Ishikawa (cell line): ENCODE measurements at regions not wholly inside any gene's neighbourhood (a gene's known extent, or its start where the extent isn't known, plus 50 kb on each side); places are given as distances from the start of the nearest gene placed in this dataset.

Source experiments
- CEBPB ChIP-seq: IDR thresholded peaks from 2 replicates; pipeline ENCODE4 v1.6.1; 2012
- CREB1 ChIP-seq: IDR thresholded peaks from 2 replicates; pipeline ENCODE4 v1.6.1; 2012; ENCODE audit warnings: low read depth
- EGR1 ChIP-seq: IDR thresholded peaks from 2 replicates; pipeline ENCODE4 v1.6.1; 2012
- EP300 ChIP-seq: IDR thresholded peaks from 2 replicates; pipeline ENCODE4 v1.6.1; 2012; ENCODE audit warnings: borderline replicate concordance
- FOXM1 ChIP-seq: IDR thresholded peaks from 2 replicates; pipeline ENCODE4 v1.6.1; 2012; ENCODE audit warnings: low read depth, borderline replicate concordance
- NFIC ChIP-seq: IDR thresholded peaks from 2 replicates; pipeline ENCODE4 v1.6.1; 2012
- RAD21 ChIP-seq: IDR thresholded peaks from 2 replicates; pipeline ENCODE4 v1.6.1; 2012; ENCODE audit warnings: low read depth
- TAF1 ChIP-seq: IDR thresholded peaks from 2 replicates; pipeline ENCODE4 v1.6.1; 2012; ENCODE audit warnings: low read depth, mild to moderate bottlenecking
- TCF12 ChIP-seq: IDR thresholded peaks from 2 replicates; pipeline ENCODE4 v1.6.1; 2012; ENCODE audit warnings: low read depth
- TEAD4 ChIP-seq: IDR thresholded peaks from 2 replicates; pipeline ENCODE4 v1.6.1; 2012
- YY1 ChIP-seq: IDR thresholded peaks from 2 replicates; pipeline ENCODE4 v1.6.1; 2012; ENCODE audit warnings: low read depth
- ZBTB7A ChIP-seq: IDR thresholded peaks from 2 replicates; pipeline ENCODE4 v1.6.1; 2012; ENCODE audit warnings: low read depth
- TF ChIP-seq, protein P1 (sequence below): IDR thresholded peaks from 2 replicates; pipeline ENCODE4 v1.6.1; 2012; ENCODE audit warnings: low read depth, mild to moderate bottlenecking
- TF ChIP-seq, protein P2 (sequence below): IDR thresholded peaks from 2 replicates; pipeline ENCODE4 v1.6.1; 2012
- TF ChIP-seq, protein P3 (sequence below): IDR thresholded peaks from 2 replicates; pipeline ENCODE4 v1.6.1; 2012

DNA sequence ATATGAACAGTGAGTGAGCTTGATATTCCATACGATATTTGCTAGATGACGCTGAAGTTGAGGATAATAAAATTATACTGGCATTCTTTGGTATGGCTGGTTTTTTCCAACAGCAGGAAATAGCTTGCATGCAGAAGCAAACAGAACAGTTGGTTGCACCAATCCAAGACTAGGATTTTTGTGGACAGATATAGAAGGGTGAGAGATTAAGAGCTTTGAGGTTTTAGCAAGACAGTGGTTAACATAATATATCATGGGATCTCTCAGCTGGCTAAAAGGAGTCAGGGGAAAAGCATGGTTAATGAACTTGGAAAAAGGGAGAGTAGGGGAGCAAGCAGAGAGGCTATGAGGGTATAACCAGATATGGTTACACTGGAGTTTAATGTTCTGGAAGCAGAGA, 127.9 kb downstream of the DHX15 start:
- no peak for TF ChIP-seq EGR1
- TF ChIP-seq, protein P1, sequence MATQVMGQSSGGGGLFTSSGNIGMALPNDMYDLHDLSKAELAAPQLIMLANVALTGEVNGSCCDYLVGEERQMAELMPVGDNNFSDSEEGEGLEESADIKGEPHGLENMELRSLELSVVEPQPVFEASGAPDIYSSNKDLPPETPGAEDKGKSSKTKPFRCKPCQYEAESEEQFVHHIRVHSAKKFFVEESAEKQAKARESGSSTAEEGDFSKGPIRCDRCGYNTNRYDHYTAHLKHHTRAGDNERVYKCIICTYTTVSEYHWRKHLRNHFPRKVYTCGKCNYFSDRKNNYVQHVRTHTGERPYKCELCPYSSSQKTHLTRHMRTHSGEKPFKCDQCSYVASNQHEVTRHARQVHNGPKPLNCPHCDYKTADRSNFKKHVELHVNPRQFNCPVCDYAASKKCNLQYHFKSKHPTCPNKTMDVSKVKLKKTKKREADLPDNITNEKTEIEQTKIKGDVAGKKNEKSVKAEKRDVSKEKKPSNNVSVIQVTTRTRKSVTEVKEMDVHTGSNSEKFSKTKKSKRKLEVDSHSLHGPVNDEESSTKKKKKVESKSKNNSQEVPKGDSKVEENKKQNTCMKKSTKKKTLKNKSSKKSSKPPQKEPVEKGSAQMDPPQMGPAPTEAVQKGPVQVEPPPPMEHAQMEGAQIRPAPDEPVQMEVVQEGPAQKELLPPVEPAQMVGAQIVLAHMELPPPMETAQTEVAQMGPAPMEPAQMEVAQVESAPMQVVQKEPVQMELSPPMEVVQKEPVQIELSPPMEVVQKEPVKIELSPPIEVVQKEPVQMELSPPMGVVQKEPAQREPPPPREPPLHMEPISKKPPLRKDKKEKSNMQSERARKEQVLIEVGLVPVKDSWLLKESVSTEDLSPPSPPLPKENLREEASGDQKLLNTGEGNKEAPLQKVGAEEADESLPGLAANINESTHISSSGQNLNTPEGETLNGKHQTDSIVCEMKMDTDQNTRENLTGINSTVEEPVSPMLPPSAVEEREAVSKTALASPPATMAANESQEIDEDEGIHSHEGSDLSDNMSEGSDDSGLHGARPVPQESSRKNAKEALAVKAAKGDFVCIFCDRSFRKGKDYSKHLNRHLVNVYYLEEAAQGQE, result no peak
- TF ChIP-seq CREB1, result no peak
- TF ChIP-seq, protein P2, sequence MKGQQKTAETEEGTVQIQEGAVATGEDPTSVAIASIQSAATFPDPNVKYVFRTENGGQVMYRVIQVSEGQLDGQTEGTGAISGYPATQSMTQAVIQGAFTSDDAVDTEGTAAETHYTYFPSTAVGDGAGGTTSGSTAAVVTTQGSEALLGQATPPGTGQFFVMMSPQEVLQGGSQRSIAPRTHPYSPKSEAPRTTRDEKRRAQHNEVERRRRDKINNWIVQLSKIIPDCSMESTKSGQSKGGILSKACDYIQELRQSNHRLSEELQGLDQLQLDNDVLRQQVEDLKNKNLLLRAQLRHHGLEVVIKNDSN, result no peak
- no peak for TF ChIP-seq YY1
- TF ChIP-seq EP300, result no peak
- TF ChIP-seq TEAD4, result no peak
- no peak for TF ChIP-seq CEBPB
- TF ChIP-seq RAD21, result no peak
- no peak for TF ChIP-seq TAF1

DNA sequence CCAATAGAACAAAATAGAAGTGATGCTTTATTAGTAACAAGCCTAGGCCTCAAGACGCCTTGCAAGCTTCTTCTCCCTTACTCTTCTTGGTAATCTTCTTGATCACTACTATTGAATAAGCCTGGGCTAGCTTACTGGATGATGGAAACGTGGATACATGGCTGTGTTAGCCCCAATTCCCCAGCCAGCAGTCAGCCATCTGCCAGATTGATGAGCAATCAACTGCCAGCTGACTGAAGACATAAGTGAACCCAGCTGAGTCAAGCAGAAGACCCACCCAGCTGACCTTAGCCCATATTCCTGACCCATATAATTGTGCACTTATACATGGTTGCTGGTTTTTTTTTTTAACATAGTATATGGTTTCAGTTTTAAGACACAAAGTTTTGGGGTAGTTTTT, 130.4 kb downstream of the DHX15 start:
- TF ChIP-seq YY1 (no peak), EGR1 (no peak), CREB1 (no peak)
- TF ChIP-seq, protein P3, sequence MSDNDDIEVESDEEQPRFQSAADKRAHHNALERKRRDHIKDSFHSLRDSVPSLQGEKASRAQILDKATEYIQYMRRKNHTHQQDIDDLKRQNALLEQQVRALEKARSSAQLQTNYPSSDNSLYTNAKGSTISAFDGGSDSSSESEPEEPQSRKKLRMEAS, result no peak

DNA sequence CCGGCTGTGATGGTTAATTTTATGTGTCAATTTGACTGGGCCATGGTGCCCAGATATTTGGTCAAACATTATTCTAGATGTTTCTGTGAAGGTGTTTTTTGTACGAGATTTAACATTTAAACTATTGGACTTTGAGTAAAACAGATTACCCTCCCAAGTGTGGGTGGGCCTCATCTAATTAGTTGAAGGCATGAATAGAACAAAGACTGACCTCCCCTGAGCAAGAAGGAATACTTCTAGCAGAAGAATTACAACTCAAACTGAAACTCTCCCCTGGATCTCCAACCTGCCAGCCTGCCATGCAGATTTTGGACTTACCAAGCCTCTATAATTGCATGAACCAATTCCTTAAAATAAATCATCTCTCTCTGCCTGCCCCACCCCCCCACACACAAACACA, 132.5 kb downstream of the DHX15 start:
- TF ChIP-seq ZBTB7A (no peak), TEAD4 (no peak), CEBPB (no peak), EP300 (no peak), TAF1 (no peak), YY1 (no peak), CREB1 (no peak), NFIC (no peak), FOXM1 (no peak), TCF12 (no peak)
- TF ChIP-seq, protein P3, result no peak

DNA sequence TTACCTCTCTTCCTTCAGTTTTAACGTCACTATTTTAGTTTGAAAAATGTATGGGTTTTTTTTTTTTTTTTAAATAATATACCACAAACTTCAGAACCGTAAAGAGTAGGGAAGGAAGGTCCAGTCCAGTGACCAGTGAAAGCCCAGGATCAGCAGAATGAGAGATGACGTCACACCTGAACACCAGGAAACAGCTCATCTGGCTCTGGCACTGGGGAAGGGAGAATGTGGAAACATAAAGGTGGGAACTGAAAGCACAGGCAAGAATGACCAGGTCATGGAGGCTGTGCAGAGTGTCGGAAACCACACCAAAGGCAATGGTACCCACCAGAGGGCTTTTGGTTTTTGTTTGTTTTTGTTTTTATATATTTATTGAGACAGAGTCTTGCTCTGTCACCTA, 141.2 kb downstream of the DHX15 start:
- TF ChIP-seq ZBTB7A, result no peak

DNA sequence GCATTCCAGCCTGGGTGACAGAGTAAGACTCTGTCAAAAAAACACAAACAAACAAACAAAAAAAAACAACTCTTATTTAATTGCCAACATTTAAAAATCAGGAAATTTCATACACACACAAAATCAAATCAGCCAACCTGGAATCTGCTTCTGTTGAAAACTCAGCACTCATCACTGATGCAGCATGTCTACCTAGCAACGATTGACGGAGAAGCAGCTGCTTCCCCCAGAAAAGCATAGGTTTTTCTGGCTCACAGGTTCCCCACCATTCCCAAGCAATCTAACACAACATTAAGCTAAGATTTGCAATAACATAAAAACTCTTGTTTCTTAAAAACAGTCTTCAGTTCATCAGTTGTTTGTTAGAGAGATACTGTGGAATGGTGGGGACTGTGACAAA, 143.6 kb downstream of the DHX15 start:
- no peak for TF ChIP-seq RAD21

DNA sequence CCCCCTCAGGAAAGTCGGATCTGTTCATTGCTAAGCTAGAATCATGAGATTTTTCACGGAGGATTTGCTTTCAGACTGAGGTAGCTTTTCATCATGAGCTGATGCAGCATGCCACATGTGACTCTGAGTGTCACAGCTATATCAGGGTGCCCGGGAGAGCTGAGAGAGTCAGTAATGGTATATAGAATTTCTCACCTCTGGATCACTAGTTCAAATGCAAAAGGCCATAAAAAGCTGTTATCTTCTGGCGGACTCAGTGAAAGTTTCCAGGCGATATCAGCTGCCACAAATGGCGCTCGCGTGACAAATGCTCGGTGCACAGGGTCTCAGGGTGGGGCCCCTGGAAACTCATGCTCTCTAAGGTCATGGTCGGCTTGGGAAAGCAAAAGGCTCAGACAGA, 150.1 kb downstream of the DHX15 start:
- no peak for TF ChIP-seq FOXM1
- no peak for TF ChIP-seq NFIC
- TF ChIP-seq CEBPB, result no peak
- TF ChIP-seq, protein P2, result no peak
- no peak for TF ChIP-seq YY1
- TF ChIP-seq CREB1, result no peak
- TF ChIP-seq, protein P3, result no peak
- TF ChIP-seq EP300, result no peak
- TF ChIP-seq TCF12, result no peak
- TF ChIP-seq, protein P1, result no peak
- TF ChIP-seq ZBTB7A, result no peak
- TF ChIP-seq EGR1, result no peak
- no peak for TF ChIP-seq TAF1
- no peak for TF ChIP-seq RAD21
- TF ChIP-seq TEAD4, result no peak

DNA sequence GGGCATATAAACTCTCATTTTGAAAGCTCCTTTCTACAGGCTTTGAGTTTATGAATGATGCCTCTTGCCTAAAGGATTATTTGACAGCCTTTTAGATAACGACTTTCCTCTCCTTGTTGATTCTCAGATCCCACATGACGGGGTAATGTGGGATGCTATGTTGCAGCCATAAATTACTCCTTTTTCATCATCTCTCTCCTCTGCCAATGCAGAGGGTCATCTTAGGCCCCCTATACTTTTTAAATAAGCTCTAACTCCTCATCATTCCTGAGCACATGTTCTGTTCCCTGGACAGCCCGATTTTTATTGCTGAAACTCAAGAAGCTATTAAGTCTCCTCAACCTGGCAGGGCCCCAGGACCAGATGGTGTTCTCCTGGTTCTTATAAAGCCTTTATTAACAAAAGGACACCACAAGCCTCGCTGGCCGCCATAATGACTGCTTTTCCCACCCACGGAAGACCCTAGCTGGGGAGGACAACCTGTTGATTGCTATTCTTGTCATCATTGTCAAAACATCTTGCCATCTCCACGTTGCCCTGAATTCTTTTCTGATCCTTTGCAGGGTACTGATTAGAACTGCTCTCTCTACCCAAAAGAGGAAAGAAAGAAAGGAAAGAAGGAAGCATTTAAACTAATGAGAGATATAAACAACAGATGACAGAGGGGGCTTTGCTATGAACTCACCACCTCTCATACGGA, 150.7 kb downstream of the DHX15 start:
- TF ChIP-seq TEAD4 (no peak), CREB1 (no peak), YY1 (no peak), CEBPB (no peak), EGR1 (no peak), FOXM1 (no peak), TCF12 (no peak), RAD21 (no peak), ZBTB7A (no peak)
- TF ChIP-seq, protein P2, result no peak
